ENCODE measurements at regions not wholly inside any gene's neighbourhood (a gene's known extent, or its start where the extent isn't known, plus 50 kb on each side); places are given as distances from the start of the nearest gene placed in this dataset.

GRCh38 chr1:17895986-17896385 lies 140.9 kb downstream of the ACTL8 start:
- no peak for DNase-seq (ENCODE audit: low read depth, low spot score)
- TF ChIP-seq, protein P1, sequence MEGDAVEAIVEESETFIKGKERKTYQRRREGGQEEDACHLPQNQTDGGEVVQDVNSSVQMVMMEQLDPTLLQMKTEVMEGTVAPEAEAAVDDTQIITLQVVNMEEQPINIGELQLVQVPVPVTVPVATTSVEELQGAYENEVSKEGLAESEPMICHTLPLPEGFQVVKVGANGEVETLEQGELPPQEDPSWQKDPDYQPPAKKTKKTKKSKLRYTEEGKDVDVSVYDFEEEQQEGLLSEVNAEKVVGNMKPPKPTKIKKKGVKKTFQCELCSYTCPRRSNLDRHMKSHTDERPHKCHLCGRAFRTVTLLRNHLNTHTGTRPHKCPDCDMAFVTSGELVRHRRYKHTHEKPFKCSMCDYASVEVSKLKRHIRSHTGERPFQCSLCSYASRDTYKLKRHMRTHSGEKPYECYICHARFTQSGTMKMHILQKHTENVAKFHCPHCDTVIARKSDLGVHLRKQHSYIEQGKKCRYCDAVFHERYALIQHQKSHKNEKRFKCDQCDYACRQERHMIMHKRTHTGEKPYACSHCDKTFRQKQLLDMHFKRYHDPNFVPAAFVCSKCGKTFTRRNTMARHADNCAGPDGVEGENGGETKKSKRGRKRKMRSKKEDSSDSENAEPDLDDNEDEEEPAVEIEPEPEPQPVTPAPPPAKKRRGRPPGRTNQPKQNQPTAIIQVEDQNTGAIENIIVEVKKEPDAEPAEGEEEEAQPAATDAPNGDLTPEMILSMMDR (IDR thresholded peaks at IDR 0.05; ENCODE audit: low read depth, low read length), result no peak
- in situ Hi-C loops (cut with HindIII; ENCODE audit: low sequenced_read_pairs), result no loop called here

GRCh38 chr1:17903386-17903785 lies 148.3 kb downstream of the ACTL8 start:
- H3K4me3 ChIP-seq (ENCODE audit: low read depth, low read length), result no peak overlapping the region
- in situ Hi-C loops (cut with HindIII; ENCODE audit: low sequenced_read_pairs), result no loop called here
- TF ChIP-seq, protein P1 (IDR thresholded peaks at IDR 0.05; ENCODE audit: low read depth, low read length), result no peak
- DNase-seq (ENCODE audit: low read depth, low spot score), result no peak

More at GRCh38 chr1:17895986-17896385, 140.9 kb downstream of the ACTL8 start:
- no peak overlapping the region for H3K4me3 ChIP-seq (ENCODE audit: low read depth, low read length)

- no peak overlapping the region for H3K4me3 ChIP-seq (ENCODE audit: low read depth, low read length)
- TF ChIP-seq, protein P1 (IDR thresholded peaks at IDR 0.05; ENCODE audit: low read depth, low read length), result no peak
- in situ Hi-C loops (cut with HindIII; ENCODE audit: low sequenced_read_pairs), result no loop called here
- no peak for DNase-seq (ENCODE audit: low read depth, low spot score)
Observed at GRCh38 chr1:17904290-17904689, 149.2 kb downstream of the ACTL8 start.

GRCh38 chr1:17907999-17908398 lies 152.9 kb downstream of the ACTL8 start:
- in situ Hi-C loops (cut with HindIII; ENCODE audit: low sequenced_read_pairs), result no loop called here
- no peak overlapping the region for H3K4me3 ChIP-seq (ENCODE audit: low read depth, low read length)
- TF ChIP-seq, protein P1 (IDR thresholded peaks at IDR 0.05; ENCODE audit: low read depth, low read length), result no peak
- no peak for DNase-seq (ENCODE audit: low read depth, low spot score)

- TF ChIP-seq, protein P1 (IDR thresholded peaks at IDR 0.05; ENCODE audit: low read depth, low read length), result no peak
- in situ Hi-C loops (cut with HindIII; ENCODE audit: low sequenced_read_pairs), result no loop called here
- no peak overlapping the region for H3K4me3 ChIP-seq (ENCODE audit: low read depth, low read length)
- no peak for DNase-seq (ENCODE audit: low read depth, low spot score)
Observed at GRCh38 chr1:17908945-17909344, 153.8 kb downstream of the ACTL8 start.

- TF ChIP-seq, protein P1 (IDR thresholded peaks at IDR 0.05; ENCODE audit: low read depth, low read length), result peak; percentile 40
- peak; percentile 1 for DNase-seq (ENCODE audit: low read depth, low spot score)
- in situ Hi-C loops (cut with HindIII; ENCODE audit: low sequenced_read_pairs), result no loop called here
- H3K4me3 ChIP-seq (ENCODE audit: low read depth, low read length), result no peak overlapping the region
Observed at GRCh38 chr1:17909634-17910033, 154.5 kb downstream of the ACTL8 start.

GRCh38 chr1:17911791-17912190 lies 156.7 kb downstream of the ACTL8 start:
- TF ChIP-seq, protein P1 (IDR thresholded peaks at IDR 0.05; ENCODE audit: low read depth, low read length), result no peak
- in situ Hi-C loops (cut with HindIII; ENCODE audit: low sequenced_read_pairs), result no loop called here
- no peak overlapping the region for H3K4me3 ChIP-seq (ENCODE audit: low read depth, low read length)
- no peak for DNase-seq (ENCODE audit: low read depth, low spot score)

Data from astrocyte of the spinal cord (primary cell).